Spleen (tissue), 11 donors: ENCODE measurements at regions not wholly inside any gene's neighbourhood (a gene's known extent, or its start where the extent isn't known, plus 50 kb on each side); places are given as distances from the start of the nearest gene placed in this dataset.

ENCODE experiments used
- DNase-seq: peaks from one replicate; pipeline ENCODE4 v3.0.0-alpha.2; 2020
- H3K27ac ChIP-seq, 8 donors: fragments of 200-600 bp; sonication (generic) in 7 of 8; 1 replicate in 4 of 8; 2 replicates in 4 of 8; pipeline versions ENCODE4 v1.5.0 to v1.8.0; 2016 to 2021; ENCODE audit warnings: inconsistent platforms in 4 of 8, mild to moderate bottlenecking in 4 of 8, moderate library complexity in 1 of 8
- H3K27me3 ChIP-seq, 7 donors: fragments of 200-600 bp; sonication (generic) in 6 of 7; replicated peaks in 1 of 7; 1 replicate in 4 of 7; 2 replicates in 3 of 7; pipeline versions ENCODE4 v1.5.0 to v1.8.0; 2016 to 2021; ENCODE audit warnings: inconsistent platforms in 3 of 7, mild to moderate bottlenecking in 1 of 7
- H3K36me3 ChIP-seq, 6 donors: fragments of 200-600 bp; sonication (generic) in 5 of 6; 1 replicate in 4 of 6; 2 replicates in 2 of 6; pipeline versions ENCODE4 v1.5.0 to v1.8.0; 2016 to 2021; ENCODE audit warnings: inconsistent platforms in 2 of 6
- H3K4me1 ChIP-seq, 6 donors: fragments of 200-600 bp; sonication (generic) in 5 of 6; 1 replicate in 3 of 6; 2 replicates in 3 of 6; pipeline versions ENCODE4 v1.5.0 to v1.8.0; 2016 to 2021; ENCODE audit warnings: inconsistent platforms in 3 of 6
- H3K4me3 ChIP-seq, 8 donors: fragments of 200-600 bp; sonication (generic) in 7 of 8; 1 replicate in 4 of 8; 2 replicates in 4 of 8; pipeline versions ENCODE4 v1.5.0 to v1.8.0; 2016 to 2021; ENCODE audit warnings: inconsistent platforms in 4 of 8, mild to moderate bottlenecking in 4 of 8, moderate library complexity in 2 of 8
- H3K9me3 ChIP-seq, 8 donors: fragments of 200-600 bp; sonication (generic) in 7 of 8; 1 replicate in 4 of 8; 2 replicates in 4 of 8; pipeline versions ENCODE4 v1.5.0 to v1.8.0; 2016 to 2021; ENCODE audit warnings: inconsistent platforms in 4 of 8
- CTCF ChIP-seq, 11 experiments: fragments of 200-600 bp in 7 of 11; fragments of 450-650 bp in 4 of 11; sonication (generic) in 4 of 11; IDR thresholded peaks in 8 of 11; conservative IDR thresholded peaks in 3 of 11; 1 replicate in 7 of 11; 2 replicates in 4 of 11; pipeline versions ENCODE4 v1.4.0 to v1.8.0; 2016 to 2021; ENCODE audit warnings: antibody characterized with exemption in 11 of 11, inconsistent platforms in 4 of 11, mild to moderate bottlenecking in 1 of 11
- POLR2A ChIP-seq, 3 donors: fragments of 450-650 bp; IDR thresholded peaks; one replicate each; pipeline ENCODE4 v1.5.1; 2017; ENCODE audit warnings: antibody characterized with exemption in 3 of 3, mild to moderate bottlenecking in 1 of 3
- POLR2AphosphoS5 ChIP-seq, 3 donors: sonication (generic); formaldehyde crosslinking; IDR thresholded peaks; one replicate each; pipeline ENCODE4 v1.5.1; 2017; ENCODE audit warnings: antibody characterized with exemption in 3 of 3
- WGBS, 5 donors: extraction: QIAGEN DNeasy Blood & Tissue Kit in 3 of 5; methylation state at CpG; one replicate each; pipeline versions ENCODE4 v1.1.5 to v1.1.7; 2013 to 2018; 5-methylcytosine and 5-hydroxymethylcytosine counted together
- intact Hi-C: fragments of 100-400 bp; cut with DNase I; formaldehyde crosslinking; loops from one replicate; pipeline ENCODE4 v1.15.0; 2023; ENCODE audit warnings: low total_unique reads
- donor health status: healthy with polysubstance abuse.
- donor health status: DM: no; HTN: no; CAD: no; lungs with moderate emphysema.
- donor health status: DM: no; HTN: no; CAD: no.
- donor health status: Bipolar disorder and iron deficiency.
- donor health status: healthy.
- donor health status: DM: no; HTN: no; CAD: no.
- donor health status: DM: yes; HTN: yes; CAD: no.

GRCh38 chr4:23741681-23742191 is 148.1 kb downstream of the PPARGC1A start:
- Histone ChIP-seq H3K27me3 (no peaks in the 10 kb centered on the region), H3K4me3 (no peak overlapping the region), H3K36me3 (no peaks in the 10 kb centered on the region), H3K9me3 (peaks cover 0 to 7% (median 0%) of the 10 kb centered on the region in 8 donors), H3K4me1 (no peaks in the 10 kb centered on the region), H3K27ac (no peak overlapping the region)
- TF ChIP-seq POLR2AphosphoS5 (IDR thresholded peaks at IDR 0.05) (no peak), CTCF (IDR thresholded peaks at IDR 0.05 in 8 of 11, conservative IDR thresholded peaks at IDR 0.05 in 3 of 11) (no peak), POLR2A (IDR thresholded peaks at IDR 0.05) (no peak)
- intact Hi-C loops, result no loop called here
- no peak for DNase-seq

GRCh38 chr4:23737571-23737970 is 152.3 kb downstream of the PPARGC1A start:
- Histone ChIP-seq H3K36me3 (no peaks in the 10 kb centered on the region), H3K4me1 (no peaks in the 10 kb centered on the region), H3K27ac (no peak overlapping the region), H3K27me3 (no peaks in the 10 kb centered on the region), H3K9me3 (no peaks in the 10 kb centered on the region), H3K4me3 (no peak overlapping the region)
- 73 to 91% (median 74%) methylated on average over 3 of the region's 3 CpGs for WGBS, 5 donors
- DNase-seq, result no peak
- TF ChIP-seq POLR2A (IDR thresholded peaks at IDR 0.05), result no peak
- TF ChIP-seq POLR2AphosphoS5 (IDR thresholded peaks at IDR 0.05), result no peak
- TF ChIP-seq CTCF (IDR thresholded peaks at IDR 0.05 in 8 of 11, conservative IDR thresholded peaks at IDR 0.05 in 3 of 11), result no peak
- intact Hi-C loops, result no loop called here

- H3K4me1 ChIP-seq, result no peaks in the 10 kb centered on the region
- H3K9me3 ChIP-seq, result no peaks in the 10 kb centered on the region
- H3K27me3 ChIP-seq, result no peaks in the 10 kb centered on the region
- H3K4me3 ChIP-seq, result no peak overlapping the region
- TF ChIP-seq POLR2A (IDR thresholded peaks at IDR 0.05) (no peak), POLR2AphosphoS5 (IDR thresholded peaks at IDR 0.05) (no peak), CTCF (IDR thresholded peaks at IDR 0.05 in 8 of 11, conservative IDR thresholded peaks at IDR 0.05 in 3 of 11) (no peak)
- DNase-seq, result no peak
- WGBS, 5 donors, result 75 to 92% (median 83%) methylated on average over 1 of the region's 1 CpG
- intact Hi-C loops, result no loop called here
- no peaks in the 10 kb centered on the region for H3K36me3 ChIP-seq
- no peak overlapping the region for H3K27ac ChIP-seq
Observed at GRCh38 chr4:23736466-23736865, 153.4 kb downstream of the PPARGC1A start.

GRCh38 chr4:23734000-23734399 is 155.8 kb downstream of the PPARGC1A start:
- 37 to 65% (median 52%) methylated on average over 1 of the region's 1 CpG for WGBS, 5 donors
- TF ChIP-seq CTCF (IDR thresholded peaks at IDR 0.05 in 8 of 11, conservative IDR thresholded peaks at IDR 0.05 in 3 of 11), result no peak
- no peak for TF ChIP-seq POLR2AphosphoS5 (IDR thresholded peaks at IDR 0.05)
- TF ChIP-seq POLR2A (IDR thresholded peaks at IDR 0.05), result no peak
- H3K4me1 ChIP-seq, result no peaks in the 10 kb centered on the region
- no peak overlapping the region for H3K27ac ChIP-seq
- intact Hi-C loops, result no loop called here
- H3K27me3 ChIP-seq, result no peaks in the 10 kb centered on the region
- no peak for DNase-seq
- H3K4me3 ChIP-seq, result no peak overlapping the region
- no peaks in the 10 kb centered on the region for H3K36me3 ChIP-seq
- no peaks in the 10 kb centered on the region for H3K9me3 ChIP-seq
